ENCODE measurements at regions not wholly inside any gene's neighbourhood (a gene's known extent, or its start where the extent isn't known, plus 50 kb on each side); places are given as distances from the start of the nearest gene placed in this dataset.

DNA sequence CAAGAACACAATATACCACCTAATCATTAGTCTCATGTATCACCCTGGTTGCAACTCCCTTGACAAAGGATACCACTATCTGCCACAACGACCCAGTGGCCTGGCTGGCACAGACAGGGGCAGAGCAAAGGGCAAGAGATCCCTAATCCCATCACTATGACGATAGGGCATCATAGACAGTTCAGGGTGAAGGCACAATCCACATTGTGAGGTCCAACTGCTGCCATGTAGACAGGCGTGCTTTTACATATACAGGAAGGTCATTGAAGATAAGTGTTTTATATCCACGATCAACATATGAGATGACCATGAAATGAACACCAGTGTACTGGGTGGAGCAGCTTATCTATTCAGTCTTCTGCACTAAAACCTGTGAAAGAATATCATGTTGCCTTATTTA, 94.6 kb downstream of the IGLL1 start:
- DNase-seq = no peak
- no peaks in the 10 kb centered on the region for H3K9me3 ChIP-seq (ENCODE audit: control insufficient read depth, low read depth, low read length)
- no peak overlapping the region for H3K4me3 Mint-ChIP-seq
- no peaks in the 10 kb centered on the region for H3K4me1 Mint-ChIP-seq
- no peaks in the 10 kb centered on the region for H3K79me2 ChIP-seq (ENCODE audit: insufficient read depth, low read length)
- H4K8ac ChIP-seq (replicated peaks; ENCODE audit: insufficient read length, low read depth, low read length) = no peak overlapping the region
- no peak overlapping the region for H2BK15ac ChIP-seq (ENCODE audit: low read depth, low read length)
- no CpG with 5 or more reads among the region's 4 CpGs for WGBS (ENCODE audit: extremely low coverage, insufficient read length, low lambda C conversion rate)
- no peak for TF ChIP-seq CTCF (conservative IDR thresholded peaks at IDR 0.05)
- no peak overlapping the region for H3K9ac ChIP-seq (ENCODE audit: extremely low read depth, insufficient read length, low read length)
- no peak overlapping the region for H4K5ac ChIP-seq (ENCODE audit: insufficient read length, low read depth, low read length)
- H3K27me3 ChIP-seq (ENCODE audit: insufficient read depth, low read length) = peaks cover 3% of the 10 kb centered on the region; the same call in 1 of the 2 replicates
- H3K4me2 ChIP-seq (ENCODE audit: insufficient read depth, insufficient read length, low read length) = no peak overlapping the region
- H3K18ac ChIP-seq (ENCODE audit: insufficient read length, low read depth, low read length) = no peak overlapping the region
- no peak overlapping the region for H2AK5ac ChIP-seq (ENCODE audit: insufficient read length, low read length)
- no peak overlapping the region for H3K27ac ChIP-seq (ENCODE audit: insufficient read length, low read depth, low read length)
- H2BK12ac ChIP-seq (ENCODE audit: insufficient read length, low read depth, low read length) = no peak overlapping the region
- H3K36me3 Mint-ChIP-seq (ENCODE audit: insufficient read depth in 1 of 3, low read depth in 3 of 3) = no peaks in the 10 kb centered on the region
- H2BK5ac ChIP-seq (ENCODE audit: insufficient read length, low read length) = no peak overlapping the region
- no peaks in the 10 kb centered on the region for H3K23me2 ChIP-seq (ENCODE audit: insufficient read length, low read depth, low read length, poor library complexity, severe bottlenecking)
- no peak overlapping the region for H3K4ac ChIP-seq (ENCODE audit: low read depth, low read length)
- H2AFZ ChIP-seq (ENCODE audit: low read length) = no peak overlapping the region
- H3K14ac ChIP-seq (ENCODE audit: insufficient read depth, low read length) = no peak overlapping the region
- no peak overlapping the region for H3K56ac ChIP-seq (ENCODE audit: insufficient read length, low read depth, low read length)
- H3K23ac ChIP-seq (ENCODE audit: insufficient read length, low read depth, low read length) = no peak overlapping the region
- H2BK20ac ChIP-seq (ENCODE audit: low read depth, low read length, poor library complexity, severe bottlenecking) = no peak overlapping the region
- no peaks in the 10 kb centered on the region for H3K4me1 ChIP-seq (ENCODE audit: insufficient read depth, low read length)
- peaks cover 0 to 3% of the 10 kb centered on the region in 2 experiments; a peak in 1 of 5 replicates for H3K9me3 Mint-ChIP-seq
- no peaks in the 10 kb centered on the region for H4K20me1 ChIP-seq (ENCODE audit: control insufficient read depth, insufficient read depth, insufficient read length)
- H4K91ac ChIP-seq (ENCODE audit: insufficient read length, low read depth, low read length) = no peak overlapping the region
- H2BK120ac ChIP-seq (ENCODE audit: low read depth, low read length, poor library complexity, severe bottlenecking) = no peak overlapping the region
- no peak overlapping the region for H3K27ac Mint-ChIP-seq
- no peak overlapping the region for H3T11ph ChIP-seq (ENCODE audit: low read length)
- peaks cover 73% of the 10 kb centered on the region for H3K27me3 Mint-ChIP-seq (ENCODE audit: low read depth)
- no peaks in the 10 kb centered on the region for H3K79me1 ChIP-seq (ENCODE audit: insufficient read depth, low read depth, low read length, poor library complexity, severe bottlenecking)

All from H9 (cell line).